ENCODE measurements at regions not wholly inside any gene's neighbourhood (a gene's known extent, or its start where the extent isn't known, plus 50 kb on each side); places are given as distances from the start of the nearest gene placed in this dataset.

DNA sequence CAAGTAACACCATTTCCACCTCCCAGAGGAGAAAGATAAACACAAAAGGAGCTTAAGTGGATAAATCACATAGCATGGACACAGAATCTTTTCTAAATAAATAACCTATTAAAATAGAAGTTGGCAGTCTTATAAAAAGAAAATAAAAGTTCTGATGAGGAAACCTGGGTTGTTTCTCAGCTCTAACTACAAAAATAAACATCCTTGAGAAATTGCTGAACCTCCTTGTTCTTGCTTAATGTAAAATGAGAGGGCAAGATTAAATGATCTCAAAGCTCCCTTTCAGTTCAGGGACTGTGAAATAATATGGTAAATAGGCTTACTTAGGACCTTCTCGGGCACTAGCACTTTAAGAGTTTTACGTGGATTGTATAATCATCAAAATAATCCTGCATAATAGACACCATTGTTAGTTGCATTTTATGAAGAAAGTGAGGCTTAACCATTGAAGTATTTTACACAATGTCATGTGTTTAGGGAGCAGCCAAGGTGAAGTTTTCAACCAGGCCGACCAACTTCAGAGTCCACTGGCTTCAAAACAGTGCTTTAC lies 214.0 kb upstream of the NOVA1 start:
- Histone ChIP-seq H3K27me3 (ENCODE audit: control insufficient read depth, extremely low read depth, insufficient read depth, low read length) (no peaks in the 10 kb centered on the region), H3K36me3 (ENCODE audit: control insufficient read depth in 2 of 2, extremely low read depth in 1 of 2, insufficient read depth in 2 of 2, low read length in 2 of 2) (no peaks in the 10 kb centered on the region), H3K27ac (ENCODE audit: control insufficient read depth, insufficient read depth, low read length) (no peak overlapping the region), H3K9me3 (ENCODE audit: control insufficient read depth, low read depth, low read length) (no peaks in the 10 kb centered on the region), H4K20me1 (ENCODE audit: control insufficient read depth, extremely low read depth, insufficient read depth, low read length) (no peaks in the 10 kb centered on the region), H3K9me1 (ENCODE audit: control insufficient read depth, extremely low read depth, insufficient read depth, low read length) (no peaks in the 10 kb centered on the region), H3K4me1 (ENCODE audit: control insufficient read depth, extremely low read depth, insufficient read depth, low read length) (no peaks in the 10 kb centered on the region), H3K4me2 (ENCODE audit: control insufficient read depth, extremely low read depth, insufficient read depth, low read depth, low read length) (no peak overlapping the region), H3K9ac (ENCODE audit: control insufficient read depth, extremely low read depth, insufficient read depth, low read length) (no peak overlapping the region), H2AFZ (ENCODE audit: control insufficient read depth, low read length) (no peak overlapping the region), H3K79me2 (ENCODE audit: control insufficient read depth, insufficient read depth, low read length) (no peaks in the 10 kb centered on the region), H3K4me3 (ENCODE audit: control insufficient read depth in 2 of 3, extremely low read depth in 1 of 3, insufficient read depth in 2 of 3, low read depth in 1 of 3, low read length in 3 of 3) (no peak overlapping the region)
- DNase-seq (ENCODE audit: low read depth, low spot score) (no peak), FAIRE-seq (no peak)
- TF ChIP-seq EZH2 (IDR thresholded peaks at IDR 0.05; ENCODE audit: low read length) (no peak), CTCF (optimal IDR thresholded peaks at IDR 0.05 in 1 of 3, IDR thresholded peaks at IDR 0.05 in 1 of 3, conservative IDR thresholded peaks at IDR 0.05 in 1 of 3; ENCODE audit: extremely low read depth in 1 of 3, insufficient read depth in 2 of 3, low read length in 3 of 3) (no peak)
- dilution Hi-C loops (cut with MboI; ENCODE audit: extremely low pct_ligation_motif_present, low sequenced_read_pairs), result no loop called here

DNA sequence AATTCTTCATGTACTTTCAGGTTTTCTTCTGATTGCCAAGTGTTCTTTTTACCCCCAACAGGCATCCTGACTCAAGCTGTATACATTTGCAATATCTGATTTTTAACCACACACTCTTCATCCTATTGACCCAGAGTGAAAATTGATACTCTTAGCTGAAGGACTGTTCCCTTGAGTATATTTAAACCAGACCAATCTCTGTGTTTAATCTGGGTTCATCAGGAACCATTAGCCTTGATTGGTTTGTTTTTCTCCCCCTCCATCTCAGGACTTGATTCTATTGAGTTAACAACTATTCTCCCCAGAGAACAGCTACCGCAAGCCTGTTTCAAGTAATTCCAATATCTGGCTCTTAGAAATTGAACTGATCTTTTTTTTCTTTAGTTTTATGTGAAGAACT lies 222.3 kb upstream of the NOVA1 start:
- H3K9ac ChIP-seq (ENCODE audit: control insufficient read depth, extremely low read depth, insufficient read depth, low read length), result no peak overlapping the region
- H3K9me1 ChIP-seq (ENCODE audit: control insufficient read depth, extremely low read depth, insufficient read depth, low read length), result no peaks in the 10 kb centered on the region
- dilution Hi-C loops (cut with MboI; ENCODE audit: extremely low pct_ligation_motif_present, low sequenced_read_pairs), result no loop called here
- no peak overlapping the region for H3K4me2 ChIP-seq (ENCODE audit: control insufficient read depth, extremely low read depth, insufficient read depth, low read depth, low read length)
- no peaks in the 10 kb centered on the region for H3K4me1 ChIP-seq (ENCODE audit: control insufficient read depth, extremely low read depth, insufficient read depth, low read length)
- no peak overlapping the region for H2AFZ ChIP-seq (ENCODE audit: control insufficient read depth, low read length)
- DNase-seq (ENCODE audit: low read depth, low spot score) (no peak), FAIRE-seq (no peak)
- no peak overlapping the region for H3K27ac ChIP-seq (ENCODE audit: control insufficient read depth, insufficient read depth, low read length)
- no peaks in the 10 kb centered on the region for H4K20me1 ChIP-seq (ENCODE audit: control insufficient read depth, extremely low read depth, insufficient read depth, low read length)
- H3K79me2 ChIP-seq (ENCODE audit: control insufficient read depth, insufficient read depth, low read length), result no peaks in the 10 kb centered on the region
- H3K4me3 ChIP-seq (ENCODE audit: control insufficient read depth in 2 of 3, extremely low read depth in 1 of 3, insufficient read depth in 2 of 3, low read depth in 1 of 3, low read length in 3 of 3), result no peak overlapping the region
- H3K9me3 ChIP-seq (ENCODE audit: control insufficient read depth, low read depth, low read length), result no peaks in the 10 kb centered on the region
- no peaks in the 10 kb centered on the region for H3K27me3 ChIP-seq (ENCODE audit: control insufficient read depth, extremely low read depth, insufficient read depth, low read length)
- no peaks in the 10 kb centered on the region for H3K36me3 ChIP-seq (ENCODE audit: control insufficient read depth in 2 of 2, extremely low read depth in 1 of 2, insufficient read depth in 2 of 2, low read length in 2 of 2)
- no peak for TF ChIP-seq CTCF (optimal IDR thresholded peaks at IDR 0.05 in 1 of 3, IDR thresholded peaks at IDR 0.05 in 1 of 3, conservative IDR thresholded peaks at IDR 0.05 in 1 of 3; ENCODE audit: extremely low read depth in 1 of 3, insufficient read depth in 2 of 3, low read length in 3 of 3)
- no peak for TF ChIP-seq EZH2 (IDR thresholded peaks at IDR 0.05; ENCODE audit: low read length)

All from keratinocyte (primary cell).